AG04449 (cell line): ENCODE measurements at regions not wholly inside any gene's neighbourhood (a gene's known extent, or its start where the extent isn't known, plus 50 kb on each side); places are given as distances from the start of the nearest gene placed in this dataset.

Source experiments
- CTCF ChIA-PET: fragments of 350-600 bp; formaldehyde crosslinking; extraction: SDS; loops from one replicate; lab custom pipeline; 2021; ENCODE audit warnings: antibody characterized with exemption; lab: Yijun Ruan, JAX
- POLR2A ChIA-PET: fragments of 400-600, 350-600 bp; formaldehyde crosslinking; extraction: SDS; loops from one replicate; lab custom pipeline; 2020; ENCODE audit warnings: antibody characterized with exemption, inconsistent platforms; lab: Yijun Ruan, JAX
- DNase-seq: peaks from one replicate; pipeline ENCODE4 v3.0.0-alpha.2; 2010; ENCODE audit warnings: low read depth, low spot score
- H3K4me3 ChIP-seq: 2 replicates; pipeline ENCODE4 v1.5.1; 2011; ENCODE audit warnings: low read depth, mild to moderate bottlenecking, control low read depth, low read length
- CTCF ChIP-seq: IDR thresholded peaks from one replicate; pipeline ENCODE4 v1.5.1; 2011; ENCODE audit warnings: mild to moderate bottlenecking, moderate library complexity, low read length, control low read depth, inconsistent platforms; ENCODE audit not compliant: insufficient read depth; ENCODE audit errors: missing control alignments

DNA sequence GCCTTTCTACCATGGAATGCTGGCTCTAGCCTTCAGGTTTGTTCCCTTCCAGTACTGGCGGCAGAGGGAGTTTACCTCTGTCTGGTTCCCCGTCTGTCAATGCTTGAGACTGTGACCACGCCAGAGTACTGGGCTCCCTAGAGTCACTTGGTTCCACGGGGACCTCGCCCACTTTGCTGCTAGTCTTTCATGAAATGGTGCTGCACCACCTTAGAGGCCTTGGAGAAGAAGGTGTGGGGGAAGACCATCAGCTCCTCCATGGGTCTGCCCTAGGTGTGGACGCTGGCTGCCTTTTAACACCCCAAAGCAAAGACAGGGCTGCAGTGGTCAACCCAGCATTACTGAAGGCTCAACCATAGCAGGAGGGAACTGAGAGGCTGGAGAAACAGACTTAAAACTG is 55.3 kb upstream of the KSR1 start:
- no peak for DNase-seq
- no peak overlapping the region for H3K4me3 ChIP-seq
- ChIA-PET CTCF (interaction anchor here (1.0 to 1.3 kb wide), 2 partner anchors 21 to 47 kb away, joined by 4 read pairs; no protein-coding TSS in a partner anchor), POLR2A (no interaction called here)
- no peak for TF ChIP-seq CTCF

DNA sequence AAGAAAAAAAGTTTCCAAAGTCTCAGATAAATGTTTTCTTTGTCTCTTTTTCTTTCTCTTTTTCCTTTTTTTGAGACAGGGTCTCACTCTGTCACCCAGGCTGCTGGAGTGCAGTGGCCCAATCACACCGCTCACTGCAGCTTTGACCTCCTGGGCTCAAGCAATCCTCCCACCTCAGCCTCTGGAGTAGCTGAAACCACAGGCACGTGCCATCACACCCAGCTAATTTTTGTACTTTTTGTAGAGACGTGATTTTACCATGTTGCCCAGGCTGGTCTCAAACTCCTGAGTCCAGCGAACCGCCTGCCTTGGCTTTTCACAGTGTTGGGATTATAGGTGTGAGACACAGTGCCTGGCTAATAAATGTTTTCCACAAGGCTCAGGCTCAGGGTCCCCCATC is 53.3 kb upstream of the KSR1 start:
- H3K4me3 ChIP-seq: no peak overlapping the region
- TF ChIP-seq CTCF: no peak
- ChIA-PET POLR2A (no interaction called here), CTCF (interaction anchor here (1.2 kb wide), 1 partner anchor 199 kb away, joined by 3 read pairs; no protein-coding TSS in a partner anchor)
- DNase-seq: no peak

GRCh38 chr17:27403480-27404005 is 52.7 kb upstream of the KSR1 start:
- POLR2A ChIA-PET: no interaction called here
- H3K4me3 ChIP-seq: no peak overlapping the region
- CTCF ChIA-PET: no interaction called here
- no peak for TF ChIP-seq CTCF
- no peak for DNase-seq

DNA sequence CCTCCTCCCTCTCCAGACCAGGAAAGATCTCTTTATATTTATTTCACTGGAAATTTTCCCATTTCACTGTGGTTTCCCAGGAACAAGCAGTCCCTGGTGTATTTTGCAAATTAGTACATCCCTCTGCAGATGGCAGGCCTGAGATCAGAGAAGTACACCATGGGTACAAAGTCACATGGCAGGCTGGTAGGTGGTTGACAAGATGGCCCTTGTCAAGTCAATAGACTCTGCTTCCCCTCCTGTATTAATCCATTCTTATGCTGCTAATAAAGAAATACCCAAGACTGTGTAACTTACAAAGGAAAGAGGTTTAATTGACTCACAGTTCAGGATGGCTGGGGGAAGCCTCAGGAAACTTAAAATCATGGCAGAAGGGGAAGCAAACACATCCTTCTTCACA is 51.6 kb upstream of the KSR1 start:
- ChIA-PET POLR2A (no interaction called here), CTCF (interaction anchor here (0.9 kb wide), 1 partner anchor 13 kb away, joined by 3 read pairs; no protein-coding TSS in a partner anchor)
- DNase-seq: no peak
- H3K4me3 ChIP-seq: no peak overlapping the region
- TF ChIP-seq CTCF: no peak
